HepG2 (cell line): ENCODE measurements at regions not wholly inside any gene's neighbourhood (a gene's known extent, or its start where the extent isn't known, plus 50 kb on each side); places are given as distances from the start of the nearest gene placed in this dataset.

ENCODE experiments used
- ATAC-seq: fragments of 200-7000 bp; cut with Tn5 transposase; 3 replicates; pipeline ENCODE4 v1.9.1; 2020; ENCODE audit warnings: mild to moderate bottlenecking, moderate library complexity
- BruUV-seq: library from RNA; stranded (reverse); fragments of 400-500 nt; replicated peaks from 2 replicates; lab custom pipeline; 2021; lab: Mats Ljungman, UMichigan
- CTCF ChIA-PET: fragments of 300-600 bp; formaldehyde crosslinking; extraction: SDS; loops from one replicate; lab custom pipeline; 2021; ENCODE audit warnings: low total read pairs, inconsistent platforms, low intra/inter-chr PET ratio; lab: Yijun Ruan, JAX
- POLR2A ChIA-PET: fragments of 350-600 bp; sonication (Branson Sonifier 250); formaldehyde crosslinking; loops from one replicate; lab custom pipeline; 2020; ENCODE audit warnings: antibody characterized with exemption, inconsistent platforms; lab: Yijun Ruan, JAX
- DNase-seq: peaks from one replicate; pipeline ENCODE4 v3.0.0-alpha.2; 2015; ENCODE audit warnings: low spot score
- FAIRE-seq: peaks from 3 replicates; lab custom pipeline; 2011; peaks lifted over from hg19 to GRCh38; lab: Jason Lieb, UNC
- H2AFZ ChIP-seq: one replicate; pipeline ENCODE4 v1.6.1; 2011; ENCODE audit warnings: low read length, inconsistent platforms
- H3K27ac ChIP-seq: fragments of 300-600 bp; 3 replicates; pipeline ENCODE4 v1.8.0; 2011; ENCODE audit warnings: mixed run types, mild to moderate bottlenecking, mixed read lengths, low read length, inconsistent platforms; ENCODE audit not compliant: insufficient read depth; ENCODE audit errors: extremely low read length
- H3K27me3 ChIP-seq, 2 experiments: fragments of 200-600 bp in 1 of 2; 2 replicates in 1 of 2; 3 replicates in 1 of 2; pipeline versions ENCODE4 v1.6.0 to v1.8.0; 2011; ENCODE audit warnings: low read length in 2 of 2, mild to moderate bottlenecking in 2 of 2, moderate library complexity in 2 of 2, inconsistent platforms in 1 of 2; ENCODE audit not compliant: insufficient read depth in 2 of 2, control insufficient read depth in 1 of 2
- H3K36me3 ChIP-seq, 2 experiments: fragments of 200-600 bp in 1 of 2; replicated peaks in 1 of 2; 2 replicates in 1 of 2; 3 replicates in 1 of 2; pipeline versions ENCODE4 v1.5.1 to v1.8.0; 2011; ENCODE audit warnings: low read length in 2 of 2, inconsistent platforms in 1 of 2; ENCODE audit not compliant: insufficient read depth in 2 of 2, control insufficient read depth in 1 of 2
- H3K4me1 ChIP-seq: 2 replicates; pipeline ENCODE4 v1.5.1; 2012; ENCODE audit warnings: low read length, inconsistent platforms; ENCODE audit not compliant: insufficient read depth
- H3K4me2 ChIP-seq: 2 replicates; pipeline ENCODE4 v1.6.0; 2011; ENCODE audit warnings: low read depth, low read length, inconsistent platforms
- H3K4me3 ChIP-seq, 3 experiments: fragments of 200-600 bp in 1 of 3; sonication (generic), shearing (Covaris generic) in 1 of 3; replicated peaks in 1 of 3; 2 replicates each; pipeline ENCODE4 v1.5.1; 2011 to 2016; ENCODE audit warnings: low read length in 3 of 3, inconsistent platforms in 2 of 3, low read depth in 2 of 3, mild to moderate bottlenecking in 2 of 3, control low read depth in 1 of 3, mixed read lengths in 1 of 3; ENCODE audit not compliant: insufficient read depth in 1 of 3
- H3K79me2 ChIP-seq: one replicate; pipeline ENCODE4 v1.6.1; 2011; ENCODE audit warnings: low read length, inconsistent platforms; ENCODE audit not compliant: insufficient read depth
- H3K9ac ChIP-seq: 2 replicates; pipeline ENCODE4 v1.6.0; 2011; ENCODE audit warnings: mild to moderate bottlenecking, low read depth, low read length, inconsistent platforms; ENCODE audit not compliant: insufficient read depth
- H3K9me3 ChIP-seq: 2 replicates; pipeline ENCODE4 v1.5.1; 2012; ENCODE audit warnings: mild to moderate bottlenecking, low read length
- H4K20me1 ChIP-seq: 2 replicates; pipeline ENCODE4 v1.6.0; 2011; ENCODE audit warnings: inconsistent platforms, mild to moderate bottlenecking, low read length, moderate library complexity; ENCODE audit not compliant: insufficient read depth
- ESRRA ChIP-seq: sonication (generic); formaldehyde crosslinking; IDR thresholded peaks from 2 replicates; pipeline ENCODE4 v1.5.1; 2020; ENCODE audit warnings: mild to moderate bottlenecking, low read depth, missing genetic modification reagents
- ETV6 ChIP-seq: sonication (generic); formaldehyde crosslinking; conservative IDR thresholded peaks from 2 replicates; pipeline ENCODE4 v1.4.0; 2020; ENCODE audit warnings: missing genetic modification reagents
- MED1 ChIP-seq: sonication (generic); formaldehyde crosslinking; IDR thresholded peaks from 2 replicates; pipeline ENCODE4 v1.4.0; 2020; ENCODE audit warnings: missing genetic modification reagents
- MTF2 ChIP-seq: sonication (generic); formaldehyde crosslinking; IDR thresholded peaks from 2 replicates; pipeline ENCODE4 v1.5.0; 2020; ENCODE audit warnings: missing genetic modification reagents, borderline replicate concordance
- PAF1 ChIP-seq: IDR thresholded peaks from 2 replicates; pipeline ENCODE4 v1.6.1; 2016; ENCODE audit warnings: missing genetic modification reagents, missing compliant biosample characterization
- REXO4 ChIP-seq: sonication (generic); formaldehyde crosslinking; IDR thresholded peaks from 2 replicates; pipeline ENCODE4 v1.8.0; 2022; ENCODE audit warnings: missing genetic modification reagents, mild to moderate bottlenecking, borderline replicate concordance
- RXRA ChIP-seq: sonication (generic); formaldehyde crosslinking; IDR thresholded peaks from 2 replicates; pipeline ENCODE4 v1.5.1; 2020; ENCODE audit warnings: missing genetic modification reagents
- TAF15 ChIP-seq: fragments of 200-400 bp; formaldehyde crosslinking; IDR thresholded peaks from one replicate; pipeline ENCODE4 v1.6.1; 2018; ENCODE audit warnings: mild to moderate bottlenecking, low read depth, low read length; ENCODE audit not compliant: poor library complexity, severe bottlenecking
- ZSCAN21 ChIP-seq: sonication (generic); formaldehyde crosslinking; IDR thresholded peaks from 2 replicates; pipeline ENCODE4 v1.8.0; 2022; ENCODE audit warnings: mild to moderate bottlenecking, missing genetic modification reagents, moderate library complexity, borderline replicate concordance
- WGBS: methylation state at CpG from one replicate; pipeline ENCODE4 v1.1.6; 2017; ENCODE audit warnings: low lambda C conversion rate; 5-methylcytosine and 5-hydroxymethylcytosine counted together
- in situ Hi-C: cut with HindIII; loops from 2 replicates; pipeline ENCODE4 v1.10.0; 2017; ENCODE audit warnings: low pct_unique_long_range_greater_than_20kb; ENCODE audit not compliant: extremely low pct_ligation_motif_present
- intact Hi-C: fragments of 100-400 bp; cut with micrococcal nuclease; formaldehyde crosslinking; loops from one replicate; pipeline ENCODE4 v1.10.0; 2022; ENCODE audit not compliant: unreplicated experiment
- TF ChIP-seq, protein P1 (sequence below), 2 experiments: sonication (generic) in 1 of 2; formaldehyde crosslinking in 1 of 2; IDR thresholded peaks; 2 replicates each; pipeline versions ENCODE4 v1.4.0 to v1.6.1; 2018 to 2020; ENCODE audit warnings: missing genetic modification reagents in 2 of 2, borderline replicate concordance in 1 of 2, low read depth in 1 of 2, mild to moderate bottlenecking in 1 of 2, missing biosample characterization in 1 of 2

DNA sequence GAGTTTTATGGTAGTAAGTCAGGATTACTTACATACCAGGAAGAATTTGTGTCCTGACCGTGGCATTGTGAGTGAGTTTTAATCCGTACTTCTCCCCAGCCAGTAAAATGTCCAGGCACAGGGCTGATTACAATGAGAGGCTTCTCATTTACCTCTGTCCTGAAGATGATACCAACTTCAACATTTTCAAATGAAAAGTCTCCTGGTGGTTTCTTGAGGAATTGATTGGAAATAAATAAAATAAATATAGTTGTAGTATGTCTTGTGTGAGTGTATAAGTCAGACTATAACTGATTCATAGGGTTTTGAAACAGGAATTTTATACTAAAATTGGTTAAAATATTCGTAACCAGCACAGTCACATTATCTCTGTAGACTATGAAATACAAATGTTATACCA, 382.5 kb downstream of the ETS1 start (continued):
- TF ChIP-seq ESRRA (CRISPR knock-in tag), result no peak
- TF ChIP-seq, protein P1, sequence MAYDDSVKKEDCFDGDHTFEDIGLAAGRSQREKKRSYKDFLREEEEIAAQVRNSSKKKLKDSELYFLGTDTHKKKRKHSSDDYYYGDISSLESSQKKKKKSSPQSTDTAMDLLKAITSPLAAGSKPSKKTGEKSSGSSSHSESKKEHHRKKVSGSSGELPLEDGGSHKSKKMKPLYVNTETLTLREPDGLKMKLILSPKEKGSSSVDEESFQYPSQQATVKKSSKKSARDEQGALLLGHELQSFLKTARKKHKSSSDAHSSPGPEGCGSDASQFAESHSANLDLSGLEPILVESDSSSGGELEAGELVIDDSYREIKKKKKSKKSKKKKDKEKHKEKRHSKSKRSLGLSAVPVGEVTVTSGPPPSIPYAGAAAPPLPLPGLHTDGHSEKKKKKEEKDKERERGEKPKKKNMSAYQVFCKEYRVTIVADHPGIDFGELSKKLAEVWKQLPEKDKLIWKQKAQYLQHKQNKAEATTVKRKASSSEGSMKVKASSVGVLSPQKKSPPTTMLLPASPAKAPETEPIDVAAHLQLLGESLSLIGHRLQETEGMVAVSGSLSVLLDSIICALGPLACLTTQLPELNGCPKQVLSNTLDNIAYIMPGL (CRISPR knock-in tag; IDR thresholded peaks at IDR 0.05; ENCODE audit: borderline replicate concordance in 1 of 2, low read depth in 1 of 2), result no peak
- TF ChIP-seq ZSCAN21 (CRISPR knock-in tag), result no peak
- no peak for TF ChIP-seq TAF15
- no peak for TF ChIP-seq MED1 (CRISPR knock-in tag)
- TF ChIP-seq, all 625 proteins: peak for 0

GRCh38 chr11:128201801-128202200, 385.6 kb downstream of the ETS1 start:
- POLR2A ChIA-PET, result no interaction called here
- H3K4me1 ChIP-seq, result no peaks in the 10 kb centered on the region
- TF ChIP-seq PAF1 (CRISPR knock-in tag) (no peak), REXO4 (CRISPR knock-in tag) (no peak), MTF2 (CRISPR knock-in tag) (no peak), RXRA (CRISPR knock-in tag) (no peak), ETV6 (CRISPR knock-in tag) (no peak)
- no peak overlapping the region for H3K4me2 ChIP-seq
- intact Hi-C loops, result no loop called here
- no TSS peak for BruUV-seq
- H3K27ac ChIP-seq, result no peak overlapping the region
- no peak overlapping the region for H3K9ac ChIP-seq
- no peak overlapping the region for H3K4me3 ChIP-seq
- in situ Hi-C loops, result no loop called here
- CTCF ChIA-PET, result no interaction called here
- H4K20me1 ChIP-seq, result no peaks in the 10 kb centered on the region
- 40% methylated on average over 2 of the region's 4 CpGs for WGBS
- no peak for DNase-seq
- H3K36me3 ChIP-seq, result no peaks in the 10 kb centered on the region
- ATAC-seq, result no peak
- H3K27me3 ChIP-seq, result no peaks in the 10 kb centered on the region
- no peaks in the 10 kb centered on the region for H3K9me3 ChIP-seq
- H2AFZ ChIP-seq, result no peak overlapping the region
- FAIRE-seq, result no peak
- no peaks in the 10 kb centered on the region for H3K79me2 ChIP-seq
